NT2/D1 (cell line): ENCODE measurements at regions not wholly inside any gene's neighbourhood (a gene's known extent, or its start where the extent isn't known, plus 50 kb on each side); places are given as distances from the start of the nearest gene placed in this dataset.

ENCODE experiments used
- SUZ12 ChIP-seq: IDR thresholded peaks from 2 replicates; pipeline ENCODE4 v1.6.1; 2011; ENCODE audit not compliant: insufficient read length, insufficient read depth; ENCODE audit errors: extremely low read depth
- YY1 ChIP-seq: IDR thresholded peaks from 2 replicates; pipeline ENCODE4 v1.6.1; 2011; ENCODE audit not compliant: insufficient read length, insufficient read depth
- ZNF274 ChIP-seq: IDR thresholded peaks from 2 replicates; pipeline ENCODE4 v1.6.1; 2011; ENCODE audit warnings: mild to moderate bottlenecking, low read depth, low read length

GRCh38 chrX:6961286-6962005 lies 186.1 kb upstream of the STS start:
- TF ChIP-seq YY1 (no peak), SUZ12 (no peak), ZNF274 (no peak)
